ENCODE measurements at regions not wholly inside any gene's neighbourhood (a gene's known extent, or its start where the extent isn't known, plus 50 kb on each side); places are given as distances from the start of the nearest gene placed in this dataset.

- no peak for DNase-seq
Measured at GRCh38 chr2:225136552-225136951, 94.3 kb upstream of the DOCK10 start.

DNA sequence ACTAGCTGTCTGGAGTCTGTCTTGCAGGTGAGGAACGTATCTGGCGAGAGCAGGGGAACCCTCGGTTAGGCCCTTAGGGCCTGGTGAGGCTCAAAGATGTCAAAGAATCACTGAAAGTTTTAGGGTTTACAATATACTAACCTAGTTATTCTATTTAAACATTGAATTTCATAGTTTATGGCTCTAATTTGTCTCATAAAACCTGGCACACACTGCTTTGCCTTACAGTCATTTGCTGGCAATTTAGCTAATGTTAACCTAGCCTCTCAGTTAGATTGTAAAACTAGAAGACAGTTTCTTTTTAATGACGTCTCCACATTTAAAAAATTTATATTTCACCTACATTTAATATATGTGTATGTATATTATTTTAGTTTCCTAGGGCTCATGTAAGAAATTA lies 89.6 kb upstream of the DOCK10 start:
- no peak for DNase-seq

- DNase-seq, result no peak
Measured at GRCh38 chr2:225130093-225130492, 87.8 kb upstream of the DOCK10 start.

GRCh38 chr2:225124311-225125017 lies 82.2 kb upstream of the DOCK10 start:
- DNase-seq, result no peak

GRCh38 chr2:225122583-225123486 lies 80.6 kb upstream of the DOCK10 start:
- peak in 2 of 6 experiments; percentile 2 to 20 for DNase-seq

GRCh38 chr2:225122007-225122406 lies 79.7 kb upstream of the DOCK10 start:
- DNase-seq, result no peak

DNA sequence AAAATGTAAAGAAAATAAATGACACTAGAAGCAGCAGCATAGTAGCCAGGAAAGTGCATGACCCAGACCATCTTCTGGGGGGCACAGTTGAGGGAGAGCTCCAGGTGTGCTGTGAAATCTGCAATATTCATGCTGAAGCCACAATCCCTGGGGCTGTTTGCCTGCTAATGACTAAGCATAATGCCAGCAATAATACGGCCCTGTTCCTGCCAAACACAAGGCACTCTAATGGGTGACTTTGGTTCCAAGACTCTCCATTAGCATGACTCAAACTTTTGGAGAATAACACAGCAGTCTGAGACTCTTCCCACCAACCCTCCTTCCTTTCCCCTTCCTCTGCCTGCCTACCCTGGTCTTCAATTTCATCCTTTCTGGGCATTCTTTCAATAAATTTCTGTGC lies 77.9 kb upstream of the DOCK10 start:
- DNase-seq, result no peak

DNA sequence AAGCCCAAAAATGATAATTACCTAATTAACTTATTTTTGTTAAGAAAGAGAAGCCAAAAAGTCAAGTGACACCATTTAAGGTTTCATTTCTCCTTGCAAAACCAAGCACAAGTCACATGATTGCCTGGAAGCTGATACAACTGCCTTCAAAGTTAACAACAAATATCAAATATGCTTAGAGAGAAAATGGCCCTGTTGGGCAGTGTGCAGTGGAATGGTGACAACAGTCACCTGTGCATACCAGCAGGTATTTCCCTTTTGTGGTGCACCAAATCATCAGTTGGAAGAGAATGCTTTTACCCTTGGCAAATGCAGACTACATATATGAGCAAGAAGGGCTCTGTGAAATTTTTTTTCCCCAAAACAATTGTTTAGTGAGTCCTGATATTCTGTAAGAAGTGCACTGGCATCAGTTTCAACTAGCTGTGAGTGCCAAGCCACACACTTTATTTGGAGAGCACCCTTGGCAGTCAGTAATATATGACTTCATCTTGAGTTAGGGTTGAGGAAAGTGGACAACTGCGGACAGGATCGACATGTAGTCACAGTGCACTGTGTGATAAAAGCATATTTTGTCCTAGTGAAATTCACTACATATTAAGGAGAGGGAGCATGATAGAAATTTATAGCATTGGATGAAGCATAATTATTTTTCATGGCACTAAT lies 74.9 kb upstream of the DOCK10 start:
- DNase-seq, result no peak

DNA sequence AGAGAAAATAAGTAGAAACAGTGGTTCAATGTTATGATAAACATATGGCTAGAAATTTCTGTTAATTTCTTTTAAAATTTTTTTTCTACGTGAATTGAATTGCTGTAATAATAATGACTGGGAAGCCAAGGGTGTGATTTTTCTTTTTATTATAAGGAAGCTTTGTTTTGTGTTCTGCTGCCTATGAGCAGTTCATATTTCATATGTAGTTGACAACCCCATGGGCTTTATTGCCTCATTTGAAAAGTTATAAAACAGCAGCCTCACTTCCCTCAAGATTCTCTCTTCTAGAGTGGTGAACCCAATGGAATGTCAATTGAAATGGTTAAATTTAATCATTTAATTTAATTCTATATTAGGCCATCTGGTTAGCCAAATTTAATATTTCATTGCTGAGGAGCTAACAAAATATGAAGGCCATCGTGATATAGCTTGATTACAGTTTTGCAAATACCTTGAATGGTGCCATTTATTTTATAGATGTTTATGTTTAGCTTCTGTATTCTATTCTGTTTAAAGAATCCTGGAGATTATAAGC lies 72.6 kb upstream of the DOCK10 start:
- DNase-seq, result no peak

DNA sequence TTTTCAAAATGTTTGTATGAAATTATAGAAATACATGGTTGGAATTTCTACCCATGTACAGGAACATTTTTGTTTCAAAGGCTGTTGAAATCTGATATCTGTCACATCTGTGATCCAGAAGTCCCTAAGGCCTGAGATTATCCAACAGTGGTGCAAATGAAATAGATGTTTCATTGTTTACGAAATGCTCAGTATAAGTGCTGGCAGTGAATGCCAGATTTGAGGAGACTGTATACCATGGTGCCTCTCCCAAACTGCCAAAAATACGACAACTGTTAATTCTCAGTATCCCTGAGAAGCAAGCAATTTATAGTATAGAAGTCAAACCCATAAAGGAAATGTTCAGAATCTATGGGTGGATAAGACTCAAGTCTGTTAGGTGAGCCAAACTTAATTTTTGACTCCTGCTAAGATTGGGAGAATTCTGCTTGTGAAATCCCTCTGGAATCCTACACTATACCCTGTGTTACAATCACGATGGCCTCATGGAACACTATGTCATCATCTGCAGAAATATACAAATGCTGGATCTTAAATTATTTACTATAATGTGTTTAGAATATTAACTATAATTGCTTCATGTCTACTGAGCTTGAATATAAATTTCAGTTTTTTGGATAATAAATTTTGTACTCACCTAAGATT lies 71.2 kb upstream of the DOCK10 start:
- DNase-seq, result no peak

- DNase-seq, result no peak
Measured at GRCh38 chr2:225112362-225113126, 70.3 kb upstream of the DOCK10 start.

DNA sequence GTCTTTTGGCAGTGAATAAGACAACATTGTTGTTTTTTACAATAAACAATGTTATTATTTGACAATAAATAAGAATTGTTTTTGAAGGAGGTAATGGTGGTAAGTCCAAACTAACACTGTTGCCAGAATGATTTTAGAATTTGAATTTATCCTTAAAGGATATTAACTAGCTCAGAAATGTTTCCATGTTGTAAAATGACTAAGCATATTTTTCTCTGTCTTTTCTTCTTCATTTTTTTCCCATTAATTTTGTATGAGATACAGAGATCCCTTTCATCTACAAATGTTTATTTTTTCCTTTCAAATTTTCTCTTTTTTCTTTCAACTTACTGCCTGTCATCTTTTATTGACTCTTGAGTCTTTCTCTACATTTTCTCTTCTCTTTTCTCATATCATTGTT lies 66.5 kb upstream of the DOCK10 start:
- DNase-seq, result no peak

DNA sequence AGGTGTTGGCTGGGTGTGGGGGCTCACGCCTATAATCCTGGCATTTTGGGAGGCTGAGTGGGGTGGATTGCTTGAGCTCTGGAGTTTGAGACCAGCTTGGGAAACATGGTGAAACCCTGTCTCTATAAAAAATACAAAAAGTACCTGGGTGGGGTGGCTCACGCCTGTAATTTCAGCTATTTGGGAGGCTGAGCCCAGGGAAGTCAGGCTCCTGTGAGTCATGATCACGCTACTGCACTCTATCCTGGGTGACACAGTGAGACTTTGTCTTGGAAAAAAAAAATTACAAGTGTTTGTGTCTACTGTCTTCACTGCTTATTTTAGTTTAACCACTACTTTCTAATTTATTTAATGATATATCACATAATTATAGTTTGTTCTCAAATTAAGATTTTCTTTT lies 62.7 kb upstream of the DOCK10 start:
- DNase-seq, result no peak

DNA sequence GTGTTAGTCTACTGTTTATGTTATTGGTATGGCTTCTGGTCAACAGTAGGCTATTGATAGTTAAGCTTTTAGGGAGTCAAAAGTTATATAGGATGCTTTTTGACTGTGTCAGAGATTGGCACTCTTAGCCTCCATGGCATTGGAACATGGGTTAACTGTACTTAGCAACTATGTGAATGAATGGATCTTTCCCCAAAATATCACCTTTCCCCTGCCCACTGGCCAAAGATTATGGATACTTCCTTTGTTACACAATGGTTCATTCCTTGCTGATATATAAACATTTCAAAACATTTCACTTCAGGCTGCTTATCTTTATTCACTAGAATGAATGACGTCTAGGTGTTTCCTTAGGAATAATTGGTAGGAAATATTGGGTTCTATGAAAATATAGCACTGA lies 62.1 kb upstream of the DOCK10 start:
- no peak for DNase-seq

GRCh38 chr2:225103737-225104141 lies 61.5 kb upstream of the DOCK10 start:
- DNase-seq, result no peak

DNA sequence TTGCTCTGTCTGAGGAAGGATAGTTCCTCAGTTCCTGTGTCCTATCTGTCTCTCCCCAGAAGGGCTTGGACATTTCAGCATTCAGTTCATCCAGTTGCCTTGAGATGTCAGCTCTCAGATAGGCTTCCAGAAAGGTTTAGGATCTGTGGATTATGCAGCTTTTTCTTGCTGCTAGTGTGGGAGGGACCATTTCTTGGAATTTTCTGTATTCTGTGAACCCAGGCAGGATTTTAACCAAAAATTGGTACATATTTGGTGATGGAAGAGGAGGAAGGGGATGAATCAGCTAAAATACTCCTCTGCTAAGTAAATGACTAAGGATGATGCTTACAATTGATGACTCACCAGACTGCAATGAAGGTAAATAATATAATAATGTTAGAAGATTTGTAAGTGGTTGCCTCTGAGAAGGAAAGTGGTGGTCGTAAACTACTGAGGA lies 58.6 kb upstream of the DOCK10 start:
- DNase-seq, result no peak

DNA sequence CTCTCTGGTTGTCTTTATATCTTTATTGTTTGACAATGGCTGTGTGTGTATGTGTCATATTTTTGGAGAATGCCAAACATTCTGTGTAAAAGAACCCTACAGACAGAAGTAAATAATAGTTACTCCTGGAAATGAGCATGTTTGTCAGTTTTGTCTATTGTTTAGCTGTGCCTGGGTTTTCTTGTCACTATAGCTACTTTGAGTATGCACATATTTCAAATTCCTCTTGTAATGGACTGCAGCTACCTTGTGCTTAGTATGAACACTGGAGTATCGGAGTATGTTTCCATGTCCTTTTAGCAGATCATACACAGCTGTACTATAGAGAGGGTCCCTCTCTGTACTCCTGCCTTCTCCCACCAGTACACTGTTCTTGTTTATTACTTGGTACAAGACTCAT lies 58.0 kb upstream of the DOCK10 start:
- no peak for DNase-seq

DNA sequence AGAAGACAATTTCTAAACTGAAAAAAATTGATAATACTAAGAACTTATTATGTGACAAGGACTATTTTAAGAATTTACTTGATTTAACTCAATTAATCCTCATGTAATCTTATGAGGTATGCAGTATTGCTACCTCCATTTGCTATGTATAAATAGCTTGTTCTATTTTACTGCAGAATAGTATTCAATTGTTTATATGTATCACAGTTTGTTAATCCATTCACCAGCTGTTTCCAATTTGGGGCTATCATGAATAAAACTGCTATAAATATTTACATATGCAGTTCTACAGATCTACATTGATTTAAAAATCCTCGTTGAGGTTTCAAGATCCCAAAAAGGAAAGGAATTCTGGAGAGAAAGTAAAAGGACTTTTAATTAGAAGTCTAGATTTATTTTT lies 54.8 kb upstream of the DOCK10 start:
- DNase-seq, result no peak
